Esophagus mucosa (tissue), 1 donor: ENCODE measurements at regions not wholly inside any gene's neighbourhood (a gene's known extent, or its start where the extent isn't known, plus 50 kb on each side); places are given as distances from the start of the nearest gene placed in this dataset.

Experiments
- ATAC-seq: fragments of 200-7000 bp; cut with Tn5 transposase; one replicate; pipeline ENCODE4 v1.9.1; 2020
- donor health status: DM: yes; HTN: yes; CAD: no.

GRCh38 chr12:4012977-4013968, 140.1 kb upstream of the PARP11 start:
- peak; percentile 42 for ATAC-seq

GRCh38 chr12:4012073-4012472, 138.9 kb upstream of the PARP11 start:
- no peak for ATAC-seq

GRCh38 chr12:4011597-4011996, 138.4 kb upstream of the PARP11 start:
- peak; percentile 32 for ATAC-seq

- no peak for ATAC-seq
Observed at GRCh38 chr12:4009979-4010704, 136.9 kb upstream of the PARP11 start.

- peak; percentile 86 for ATAC-seq
Observed at GRCh38 chr12:4006743-4007142, 133.5 kb upstream of the PARP11 start.

- no peak for ATAC-seq
Observed at GRCh38 chr12:4005851-4006430, 132.7 kb upstream of the PARP11 start.

GRCh38 chr12:4003576-4003975, 130.4 kb upstream of the PARP11 start:
- ATAC-seq, result no peak

- ATAC-seq, result no peak
Observed at GRCh38 chr12:4002601-4003000, 129.4 kb upstream of the PARP11 start.

- ATAC-seq, result no peak
Observed at GRCh38 chr12:4001841-4002240, 128.6 kb upstream of the PARP11 start.

GRCh38 chr12:4001031-4001430, 127.8 kb upstream of the PARP11 start:
- no peak for ATAC-seq

GRCh38 chr12:3999904-4000303, 126.7 kb upstream of the PARP11 start:
- no peak for ATAC-seq

GRCh38 chr12:3998968-3999792, 126.0 kb upstream of the PARP11 start:
- ATAC-seq, result no peak

- peak; percentile 19 for ATAC-seq
Observed at GRCh38 chr12:3998397-3998796, 125.2 kb upstream of the PARP11 start.

GRCh38 chr12:3996322-3996721, 123.1 kb upstream of the PARP11 start:
- no peak for ATAC-seq

GRCh38 chr12:3995306-3995705, 122.1 kb upstream of the PARP11 start:
- no peak for ATAC-seq

- ATAC-seq, result no peak
Observed at GRCh38 chr12:3994500-3994899, 121.3 kb upstream of the PARP11 start.

GRCh38 chr12:3992945-3993344, 119.7 kb upstream of the PARP11 start:
- no peak for ATAC-seq

- ATAC-seq, result no peak
Observed at GRCh38 chr12:3991798-3992580, 118.8 kb upstream of the PARP11 start.

GRCh38 chr12:3990501-3991280, 117.5 kb upstream of the PARP11 start:
- ATAC-seq, result no peak

GRCh38 chr12:3989218-3989550, 116.0 kb upstream of the PARP11 start:
- ATAC-seq, result no peak
